Astrocyte (in vitro differentiated cells and primary cell): ENCODE measurements at regions not wholly inside any gene's neighbourhood (a gene's known extent, or its start where the extent isn't known, plus 50 kb on each side); places are given as distances from the start of the nearest gene placed in this dataset.

Experiments used
- DNase-seq: peaks from one replicate; pipeline ENCODE4 v3.0.0-alpha.2; 2010; ENCODE audit warnings: low read depth
- FAIRE-seq: peaks from 2 replicates; lab custom pipeline; 2011; peaks lifted over from hg19 to GRCh38; lab: Jason Lieb, UNC
- H2AFZ ChIP-seq: 2 replicates; pipeline ENCODE4 v1.6.0; 2012; ENCODE audit warnings: low read depth, low read length, inconsistent platforms
- H3K27ac ChIP-seq: 2 replicates; pipeline ENCODE4 v1.5.1; 2011; ENCODE audit warnings: low read depth, low read length, inconsistent platforms
- H3K27me3 ChIP-seq: 2 replicates; pipeline ENCODE4 v1.6.0; 2011; ENCODE audit warnings: low read length, inconsistent platforms; ENCODE audit not compliant: insufficient read depth
- H3K36me3 ChIP-seq: 2 replicates; pipeline ENCODE4 v1.5.1; 2011; ENCODE audit warnings: low read length, inconsistent platforms; ENCODE audit not compliant: insufficient read depth
- H3K4me1 ChIP-seq: 2 replicates; pipeline ENCODE4 v1.5.1; 2011; ENCODE audit warnings: low read length, inconsistent platforms; ENCODE audit not compliant: insufficient read depth
- H3K4me2 ChIP-seq: 2 replicates; pipeline ENCODE4 v1.6.0; 2012; ENCODE audit warnings: low read length, inconsistent platforms
- H3K4me3 ChIP-seq: 2 replicates; pipeline ENCODE4 v1.5.1; 2011; ENCODE audit warnings: low read depth, mild to moderate bottlenecking, low read length, inconsistent platforms; ENCODE audit not compliant: insufficient read depth
- H3K79me2 ChIP-seq: 2 replicates; pipeline ENCODE4 v1.6.0; 2012; ENCODE audit warnings: mild to moderate bottlenecking, low read length, inconsistent platforms; ENCODE audit not compliant: insufficient read depth
- H3K9ac ChIP-seq: 2 replicates; pipeline ENCODE4 v1.6.0; 2012; ENCODE audit warnings: mild to moderate bottlenecking, low read length, inconsistent platforms
- H3K9me3 ChIP-seq: 2 replicates; pipeline ENCODE4 v1.5.1; 2012; ENCODE audit warnings: low read depth, mild to moderate bottlenecking, low read length, inconsistent platforms; ENCODE audit not compliant: insufficient read depth
- H4K20me1 ChIP-seq: 2 replicates; pipeline ENCODE4 v1.6.0; 2012; ENCODE audit warnings: low read length, inconsistent platforms; ENCODE audit not compliant: insufficient read depth
- H3K27ac Mint-ChIP-seq: one replicate; pipeline ENCODE4 v1.8.0; 2021; ENCODE audit warnings: mild to moderate bottlenecking, mixed read lengths; ENCODE audit not compliant: unreplicated experiment
- H3K27me3 Mint-ChIP-seq: one replicate; pipeline ENCODE4 v1.8.0; 2021; ENCODE audit warnings: low read depth, mixed read lengths; ENCODE audit not compliant: unreplicated experiment
- H3K36me3 Mint-ChIP-seq: one replicate; pipeline ENCODE4 v1.8.0; 2021; ENCODE audit warnings: low read depth, mixed read lengths; ENCODE audit not compliant: unreplicated experiment
- H3K4me1 Mint-ChIP-seq: one replicate; pipeline ENCODE4 v1.8.0; 2021; ENCODE audit warnings: low read depth, mixed read lengths; ENCODE audit not compliant: unreplicated experiment
- H3K4me3 Mint-ChIP-seq: one replicate; pipeline ENCODE4 v1.8.0; 2021; ENCODE audit warnings: mild to moderate bottlenecking, moderate library complexity, mixed read lengths; ENCODE audit not compliant: unreplicated experiment
- H3K9me3 Mint-ChIP-seq: one replicate; pipeline ENCODE4 v1.8.0; 2021; ENCODE audit warnings: mild to moderate bottlenecking, mixed read lengths; ENCODE audit not compliant: unreplicated experiment
- EZH2 ChIP-seq: IDR thresholded peaks from 2 replicates; pipeline ENCODE4 v1.6.1; 2012; ENCODE audit warnings: mild to moderate bottlenecking, low read length, inconsistent platforms; ENCODE audit not compliant: insufficient read depth
- TF ChIP-seq, protein P1 (sequence below): IDR thresholded peaks from 2 replicates; pipeline ENCODE4 v1.5.1; 2011; ENCODE audit warnings: low read depth, mild to moderate bottlenecking, inconsistent platforms, low read length, moderate library complexity; ENCODE audit not compliant: insufficient read depth

DNA sequence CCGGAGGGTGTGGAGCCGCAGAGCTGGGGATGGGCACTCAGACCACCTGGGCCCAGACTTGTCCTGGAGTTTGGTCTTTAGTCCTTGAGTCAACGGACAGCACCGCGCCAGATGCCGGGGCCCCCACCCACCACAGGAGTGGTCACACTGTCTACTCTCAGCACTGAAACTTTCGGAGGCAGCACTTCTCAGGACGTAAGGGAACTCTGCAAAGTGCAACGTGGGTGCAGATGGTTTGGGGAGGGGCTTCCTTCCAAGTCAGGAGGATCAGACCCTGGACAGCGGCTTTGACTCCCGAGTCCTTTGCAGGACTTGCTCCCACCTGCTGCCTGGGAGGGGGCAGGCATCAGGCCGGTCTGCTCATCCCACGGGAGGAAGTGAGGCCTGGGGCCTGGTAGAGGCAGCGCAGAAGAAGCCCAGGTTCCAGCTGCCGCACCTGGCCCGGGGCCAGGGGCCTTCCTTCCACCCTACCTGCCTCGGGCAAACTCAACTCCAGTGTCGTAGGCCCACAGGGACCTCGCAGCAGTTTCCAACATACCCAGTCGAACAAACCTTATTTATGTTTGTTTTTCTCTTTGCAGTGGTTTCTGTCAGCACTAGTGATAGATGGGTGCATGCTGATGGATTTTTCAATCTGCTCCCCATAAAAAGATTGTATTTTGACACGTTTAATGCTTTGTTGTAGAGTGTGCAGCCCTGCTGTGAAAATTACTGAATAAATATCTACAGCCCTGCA is 149.8 kb upstream of the PPP1R26 start:
- H3K79me2 ChIP-seq: no peaks in the 10 kb centered on the region
- DNase-seq (no peak), FAIRE-seq (no peak)
- Mint-ChIP-seq H3K27me3 (peaks cover 31% of the 10 kb centered on the region), H3K4me3 (no peak overlapping the region), H3K4me1 (no peaks in the 10 kb centered on the region), H3K36me3 (peaks cover 3% of the 10 kb centered on the region), H3K27ac (no peak overlapping the region), H3K9me3 (peaks cover 7% of the 10 kb centered on the region)
- H3K4me2 ChIP-seq: no peak overlapping the region
- H3K9me3 ChIP-seq: peaks cover 5% of the 10 kb centered on the region
- no peak overlapping the region for H3K4me3 ChIP-seq
- H3K27me3 ChIP-seq: no peaks in the 10 kb centered on the region
- no peaks in the 10 kb centered on the region for H3K4me1 ChIP-seq
- no peaks in the 10 kb centered on the region for H4K20me1 ChIP-seq
- no peak for TF ChIP-seq EZH2
- TF ChIP-seq, protein P1, sequence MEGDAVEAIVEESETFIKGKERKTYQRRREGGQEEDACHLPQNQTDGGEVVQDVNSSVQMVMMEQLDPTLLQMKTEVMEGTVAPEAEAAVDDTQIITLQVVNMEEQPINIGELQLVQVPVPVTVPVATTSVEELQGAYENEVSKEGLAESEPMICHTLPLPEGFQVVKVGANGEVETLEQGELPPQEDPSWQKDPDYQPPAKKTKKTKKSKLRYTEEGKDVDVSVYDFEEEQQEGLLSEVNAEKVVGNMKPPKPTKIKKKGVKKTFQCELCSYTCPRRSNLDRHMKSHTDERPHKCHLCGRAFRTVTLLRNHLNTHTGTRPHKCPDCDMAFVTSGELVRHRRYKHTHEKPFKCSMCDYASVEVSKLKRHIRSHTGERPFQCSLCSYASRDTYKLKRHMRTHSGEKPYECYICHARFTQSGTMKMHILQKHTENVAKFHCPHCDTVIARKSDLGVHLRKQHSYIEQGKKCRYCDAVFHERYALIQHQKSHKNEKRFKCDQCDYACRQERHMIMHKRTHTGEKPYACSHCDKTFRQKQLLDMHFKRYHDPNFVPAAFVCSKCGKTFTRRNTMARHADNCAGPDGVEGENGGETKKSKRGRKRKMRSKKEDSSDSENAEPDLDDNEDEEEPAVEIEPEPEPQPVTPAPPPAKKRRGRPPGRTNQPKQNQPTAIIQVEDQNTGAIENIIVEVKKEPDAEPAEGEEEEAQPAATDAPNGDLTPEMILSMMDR: no peak
- H2AFZ ChIP-seq: no peak overlapping the region
- no peak overlapping the region for H3K9ac ChIP-seq
- H3K36me3 ChIP-seq: no peaks in the 10 kb centered on the region
- H3K27ac ChIP-seq: no peak overlapping the region

DNA sequence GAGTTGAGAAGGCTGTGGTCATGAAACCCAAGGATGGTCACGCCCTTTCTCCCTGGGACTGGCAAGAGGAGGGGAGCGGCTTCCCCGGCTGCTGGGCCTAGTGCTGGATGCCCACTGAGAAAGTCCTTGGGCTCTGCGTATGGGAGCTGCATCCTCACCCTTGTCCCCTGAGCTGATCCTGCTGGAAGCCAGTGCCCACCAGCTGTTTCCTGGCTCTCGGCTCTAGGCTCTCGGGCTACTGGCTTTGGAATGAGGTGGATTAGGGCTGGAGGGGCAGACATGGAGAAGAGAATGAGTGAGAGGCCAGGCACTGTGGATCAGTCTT is 149.3 kb upstream of the PPP1R26 start:
- no peaks in the 10 kb centered on the region for H3K27me3 ChIP-seq
- Mint-ChIP-seq H3K27ac (no peak overlapping the region), H3K4me1 (no peaks in the 10 kb centered on the region), H3K4me3 (no peak overlapping the region), H3K27me3 (peaks cover 31% of the 10 kb centered on the region), H3K36me3 (peaks cover 3% of the 10 kb centered on the region), H3K9me3 (peaks cover 7% of the 10 kb centered on the region)
- no peak overlapping the region for H3K27ac ChIP-seq
- no peaks in the 10 kb centered on the region for H3K4me1 ChIP-seq
- H3K9ac ChIP-seq: no peak overlapping the region
- no peaks in the 10 kb centered on the region for H3K36me3 ChIP-seq
- FAIRE-seq (no peak), DNase-seq (no peak)
- no peaks in the 10 kb centered on the region for H4K20me1 ChIP-seq
- H3K4me2 ChIP-seq: no peak overlapping the region
- H3K4me3 ChIP-seq: no peak overlapping the region
- TF ChIP-seq, protein P1: no peak
- TF ChIP-seq EZH2: no peak
- peaks cover 7% of the 10 kb centered on the region for H3K9me3 ChIP-seq
- H2AFZ ChIP-seq: no peak overlapping the region
- H3K79me2 ChIP-seq: no peaks in the 10 kb centered on the region
